ENCODE measurements at regions not wholly inside any gene's neighbourhood (a gene's known extent, or its start where the extent isn't known, plus 50 kb on each side); places are given as distances from the start of the nearest gene placed in this dataset.

DNA sequence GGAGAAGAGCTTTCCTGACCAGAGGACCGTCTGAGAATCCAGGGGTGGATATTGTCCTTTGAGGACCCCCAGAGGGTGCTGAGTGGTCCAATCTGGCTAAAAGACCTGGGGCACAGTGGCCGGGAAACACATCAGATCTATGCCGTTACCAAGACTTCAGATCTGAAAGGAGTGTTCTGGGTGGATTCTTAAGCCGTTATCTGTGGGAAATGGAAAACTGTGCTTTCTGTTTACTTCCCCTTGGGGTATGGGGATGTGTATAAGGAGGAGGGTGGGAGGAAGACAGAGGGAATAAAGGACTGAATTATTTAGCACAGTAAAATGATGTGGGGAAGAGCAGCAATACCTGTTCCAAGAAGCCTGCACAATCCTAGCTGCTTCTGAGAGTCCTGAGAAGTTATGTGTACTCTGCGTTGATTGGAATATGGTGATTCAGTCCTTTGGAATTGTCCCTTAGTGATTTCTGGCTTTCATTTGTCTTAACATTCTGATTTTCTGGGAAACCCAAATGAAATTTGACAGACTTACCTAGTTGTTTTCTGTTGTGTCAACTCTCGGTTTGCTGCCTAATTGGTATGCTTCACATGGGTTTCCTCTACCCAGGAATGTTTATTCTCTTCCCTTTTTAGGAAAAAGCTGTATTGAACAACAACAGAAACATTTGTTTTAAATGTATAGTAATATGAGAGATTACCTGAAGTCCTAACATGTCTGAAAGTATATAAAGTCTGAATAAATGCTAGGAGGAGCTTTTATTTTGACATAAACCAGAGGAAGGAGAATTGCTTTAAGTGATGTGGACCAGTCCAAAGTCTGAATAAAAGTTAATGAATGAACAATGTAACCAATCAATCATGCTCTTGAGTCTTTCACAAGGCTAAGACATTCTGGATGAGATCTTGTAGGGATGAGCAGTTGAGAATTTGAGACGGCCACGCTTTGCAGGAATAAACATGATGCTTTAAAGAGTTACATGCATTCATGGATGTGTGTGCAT is 427.1 kb upstream of the C2CD4B start:
- no peak for DNase-seq

GRCh38 chr15:62592920-62593319 is 427.8 kb upstream of the C2CD4B start:
- DNase-seq, result no peak

DNA sequence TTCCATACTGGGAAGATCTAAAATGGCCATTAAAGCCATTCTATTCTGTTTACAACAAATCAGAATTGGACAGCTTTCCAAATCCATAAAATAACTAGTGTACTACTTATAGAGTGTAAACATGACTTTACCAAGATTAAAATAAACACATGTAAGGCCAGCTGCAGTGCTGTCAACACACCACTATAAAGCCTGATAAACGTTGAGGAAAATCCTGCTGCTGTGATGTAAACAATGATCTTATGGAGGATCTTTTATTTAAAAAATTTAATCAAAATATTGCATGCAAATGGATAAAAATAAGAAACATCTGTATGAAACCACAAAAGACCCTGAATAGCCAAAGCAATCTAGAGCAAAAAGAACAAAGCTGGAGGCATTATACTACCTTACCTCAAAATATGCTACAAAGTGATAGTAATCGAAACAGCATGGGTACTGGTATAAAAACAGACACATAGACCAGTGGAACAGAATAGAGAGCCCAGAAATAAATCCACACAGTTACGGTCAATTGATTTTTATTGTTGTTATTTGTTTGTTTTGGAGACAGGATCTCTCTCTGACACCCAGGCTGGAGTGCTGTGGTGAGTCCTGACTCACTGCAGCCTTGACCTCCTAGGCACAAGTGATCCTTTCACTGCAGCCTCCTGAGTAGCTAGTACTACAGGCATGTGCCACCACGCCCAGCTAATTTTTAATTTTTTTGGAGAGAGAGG is 428.8 kb upstream of the C2CD4B start:
- DNase-seq, result no peak

DNA sequence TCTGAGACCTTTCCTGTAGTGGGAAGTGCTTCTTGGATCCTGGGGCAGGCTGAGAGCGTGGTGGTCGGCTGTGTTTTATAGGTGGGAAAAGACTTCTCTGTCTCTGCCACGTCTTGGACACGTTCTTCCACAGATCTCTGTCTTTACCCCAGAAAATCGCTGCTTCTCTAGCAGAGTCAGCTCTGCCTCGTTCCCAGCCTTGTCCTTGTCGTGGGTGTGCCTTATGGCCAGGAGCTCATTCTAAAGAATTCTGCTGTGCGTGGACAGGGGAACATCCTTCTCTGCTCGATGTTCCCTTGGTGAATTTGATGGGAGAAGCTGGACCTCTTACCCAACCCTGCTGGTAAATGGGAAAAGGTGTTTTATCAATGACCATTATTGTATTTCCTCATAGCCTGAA is 433.1 kb upstream of the C2CD4B start:
- no peak for DNase-seq

DNA sequence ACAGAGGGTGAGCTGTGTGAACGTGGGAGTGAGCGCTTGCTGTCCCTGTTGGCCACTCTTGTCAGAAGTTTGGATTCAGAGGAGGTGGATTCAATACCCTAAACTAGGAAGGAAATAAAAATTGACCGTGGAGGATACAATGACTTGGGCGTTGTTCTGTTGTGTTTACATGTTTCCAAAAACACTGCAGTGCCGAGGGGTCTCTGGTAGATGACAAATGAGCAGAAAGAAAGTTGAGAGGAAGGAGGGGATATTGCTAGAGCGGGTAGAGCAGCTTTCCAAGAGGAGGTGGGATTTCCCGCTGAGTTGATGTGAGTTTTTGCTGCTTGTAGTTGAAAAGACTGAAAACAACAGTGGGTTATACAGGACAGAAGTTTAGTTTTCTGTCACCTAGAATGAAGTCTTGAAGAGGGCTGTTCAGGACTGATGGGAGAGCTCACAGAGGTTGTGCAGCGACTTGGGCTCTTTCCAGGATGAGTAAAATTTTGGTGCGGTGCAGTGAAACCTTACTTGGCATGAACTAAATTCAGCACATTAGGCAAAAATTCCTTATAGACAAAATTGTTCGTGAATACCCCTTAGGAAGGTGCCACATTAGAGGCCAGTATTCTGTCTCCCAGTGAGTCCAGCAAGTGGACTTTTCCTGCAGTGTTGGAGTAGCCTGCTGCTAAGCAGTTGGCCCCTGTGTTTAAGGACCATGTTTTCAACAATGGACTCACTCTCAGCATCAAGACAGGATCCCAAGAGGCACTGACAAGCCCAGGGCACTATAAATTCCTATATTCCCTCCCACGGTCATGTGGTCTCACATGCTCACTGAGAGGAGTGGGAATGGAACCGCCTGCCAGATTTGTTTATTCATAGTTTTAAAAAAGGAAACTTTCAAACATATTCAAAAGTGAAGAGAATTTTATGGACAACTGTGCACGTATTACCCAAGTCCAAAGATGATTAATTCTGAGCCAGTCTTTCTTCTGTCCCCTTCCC is 435.0 kb upstream of the C2CD4B start:
- no peak for DNase-seq

GRCh38 chr15:62601777-62602545 is 436.9 kb upstream of the C2CD4B start:
- no peak for DNase-seq

- no peak for DNase-seq
Measured at GRCh38 chr15:62603742-62604141, 438.7 kb upstream of the C2CD4B start.

- no peak for DNase-seq
Measured at GRCh38 chr15:62605282-62605681, 437.3 kb upstream of the TPM1 start.

DNA sequence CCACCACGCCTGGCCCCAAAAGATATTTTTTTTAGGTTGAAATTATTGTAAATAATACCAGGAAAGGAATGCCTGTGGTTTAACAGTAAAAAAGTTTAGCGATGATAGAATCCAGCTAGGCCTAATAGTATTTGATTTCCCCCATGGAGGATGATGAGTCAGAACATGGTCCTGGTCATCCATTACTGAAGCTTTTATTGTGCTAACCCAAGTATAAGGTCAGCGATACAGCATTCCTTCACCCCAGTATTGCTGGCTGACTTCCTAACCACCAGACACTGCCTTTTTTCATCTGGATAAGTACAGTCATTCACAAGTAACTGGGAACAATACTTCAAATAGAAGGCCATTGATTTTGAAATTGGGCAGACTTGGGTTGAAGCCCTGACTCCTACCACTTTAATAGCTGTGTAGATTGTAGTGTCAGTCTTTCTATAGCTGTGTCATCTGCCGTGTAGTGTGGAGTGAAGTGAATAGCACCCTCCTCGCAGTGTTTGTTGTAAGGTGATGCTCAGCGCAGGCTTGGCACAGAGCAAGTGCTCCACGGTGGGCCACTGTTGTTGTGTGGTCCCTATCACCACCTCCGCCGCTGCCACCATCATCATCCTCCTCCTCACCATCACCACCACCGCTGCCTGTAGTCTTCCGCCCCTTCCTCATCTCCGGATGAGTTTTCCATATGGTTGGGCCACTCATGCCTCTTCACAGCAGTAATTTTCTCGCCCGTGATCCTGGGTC is 436.0 kb upstream of the TPM1 start:
- no peak for DNase-seq

- DNase-seq, result no peak
Measured at GRCh38 chr15:62607114-62607462, 435.5 kb upstream of the TPM1 start.

DNA sequence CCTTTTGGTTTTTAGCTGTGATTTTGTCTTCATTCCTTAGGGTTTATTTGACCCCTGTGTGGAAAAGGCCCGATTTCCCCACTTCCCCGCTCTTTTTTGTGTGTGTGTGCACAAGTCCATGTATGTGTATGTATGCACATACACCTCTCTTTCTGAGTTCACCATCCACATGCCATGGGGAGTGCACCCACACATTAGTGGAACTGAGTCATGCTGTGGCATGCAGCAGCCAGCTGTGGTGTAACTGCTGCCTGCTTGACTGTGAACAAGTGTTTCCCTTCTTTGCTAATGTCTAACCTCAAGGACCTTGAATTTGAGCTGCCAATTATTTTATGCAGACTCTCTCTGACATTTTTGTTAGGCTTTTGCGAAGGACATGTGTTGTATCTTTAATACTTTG is 434.9 kb upstream of the TPM1 start:
- DNase-seq, result no peak

DNA sequence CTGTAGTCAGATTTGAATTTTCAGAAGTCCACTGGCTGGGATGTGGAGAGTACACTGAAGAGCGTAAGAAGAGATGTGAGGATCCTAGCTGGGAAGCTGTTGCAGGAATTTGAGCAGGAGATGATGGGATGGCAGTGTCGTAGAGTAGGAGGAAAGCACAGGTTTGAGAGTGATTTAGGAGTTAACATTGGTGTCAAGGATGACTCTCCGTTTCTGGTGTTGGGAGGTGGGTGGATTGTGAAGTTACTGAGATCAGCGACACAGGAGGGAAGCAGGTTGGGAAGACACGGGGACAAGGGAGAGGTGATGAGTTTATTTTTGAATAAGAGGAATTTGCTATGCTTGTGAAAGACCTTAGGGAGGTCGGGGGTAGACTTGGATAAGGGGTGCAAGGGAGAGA is 434.2 kb upstream of the TPM1 start:
- no peak for DNase-seq

- DNase-seq, result no peak
Measured at GRCh38 chr15:62610265-62610869, 432.2 kb upstream of the TPM1 start.

- no peak for DNase-seq
Measured at GRCh38 chr15:62611002-62611401, 431.5 kb upstream of the TPM1 start.

GRCh38 chr15:62612183-62612733 is 430.3 kb upstream of the TPM1 start:
- DNase-seq, result no peak

DNA sequence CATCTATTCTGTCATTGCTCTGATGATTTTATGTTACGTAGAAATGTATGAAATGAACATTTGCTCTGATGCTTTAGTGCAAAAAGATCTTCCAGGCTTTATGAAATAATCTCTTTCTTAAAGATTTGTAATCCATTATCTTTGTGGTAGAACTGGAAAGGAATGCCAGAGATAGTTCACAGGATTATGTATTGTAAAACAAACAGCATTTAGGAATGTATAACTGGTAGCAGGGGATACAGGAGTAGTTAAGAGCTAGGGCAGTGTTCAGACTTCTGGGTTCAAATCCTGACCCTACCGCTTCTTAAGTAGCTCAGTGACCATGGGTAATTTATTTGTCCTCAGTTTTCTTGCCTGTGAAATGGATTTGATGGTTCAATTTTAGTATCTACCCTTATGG is 429.8 kb upstream of the TPM1 start:
- DNase-seq, result no peak

- no peak for DNase-seq
Measured at GRCh38 chr15:62616746-62617145, 425.8 kb upstream of the TPM1 start.

GRCh38 chr15:62617741-62618140 is 424.8 kb upstream of the TPM1 start:
- DNase-seq, result no peak

DNA sequence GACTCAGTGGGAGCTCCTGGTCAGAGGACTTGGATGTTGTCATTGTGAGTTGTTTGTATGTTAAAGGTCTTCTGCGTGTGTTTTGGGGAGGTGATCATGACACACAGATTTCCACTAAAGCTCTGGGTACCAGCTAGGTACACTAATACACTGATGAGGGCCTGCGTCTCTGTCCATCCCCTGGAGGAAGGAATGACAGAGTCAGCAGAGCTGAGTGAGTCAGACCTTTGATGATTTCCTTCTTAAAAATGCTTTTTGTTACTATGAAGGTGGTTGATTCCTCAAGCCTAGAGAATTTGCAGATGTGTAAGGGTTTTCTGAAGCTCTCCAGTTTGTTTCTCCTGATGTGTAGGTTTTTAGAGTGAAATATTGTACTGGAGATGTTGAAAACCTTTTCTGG is 424.1 kb upstream of the TPM1 start:
- no peak for DNase-seq

GRCh38 chr15:62618846-62619504 is 423.6 kb upstream of the TPM1 start:
- no peak for DNase-seq
